ENCODE measurements at regions not wholly inside any gene's neighbourhood (a gene's known extent, or its start where the extent isn't known, plus 50 kb on each side); places are given as distances from the start of the nearest gene placed in this dataset.

DNA sequence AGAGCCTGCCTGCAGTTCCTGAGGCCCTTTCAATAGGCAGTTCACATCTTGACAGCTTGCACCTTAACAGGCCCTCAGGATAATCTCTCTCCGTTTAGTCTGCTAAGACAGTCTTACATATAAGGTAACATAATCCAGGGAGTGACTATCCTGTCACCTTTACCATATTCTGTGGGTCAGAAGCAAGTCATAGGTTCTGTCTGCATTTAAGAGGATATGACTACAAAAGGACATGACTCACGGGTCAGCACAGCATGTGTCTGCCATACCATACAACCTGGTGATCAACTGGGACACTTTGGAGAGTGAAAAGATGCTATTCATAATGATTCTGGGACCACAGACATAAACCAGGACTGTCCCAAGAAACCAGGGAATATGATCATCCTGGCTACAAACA lies 611.1 kb downstream of the SOX6 start:
- no peak for DNase-seq

DNA sequence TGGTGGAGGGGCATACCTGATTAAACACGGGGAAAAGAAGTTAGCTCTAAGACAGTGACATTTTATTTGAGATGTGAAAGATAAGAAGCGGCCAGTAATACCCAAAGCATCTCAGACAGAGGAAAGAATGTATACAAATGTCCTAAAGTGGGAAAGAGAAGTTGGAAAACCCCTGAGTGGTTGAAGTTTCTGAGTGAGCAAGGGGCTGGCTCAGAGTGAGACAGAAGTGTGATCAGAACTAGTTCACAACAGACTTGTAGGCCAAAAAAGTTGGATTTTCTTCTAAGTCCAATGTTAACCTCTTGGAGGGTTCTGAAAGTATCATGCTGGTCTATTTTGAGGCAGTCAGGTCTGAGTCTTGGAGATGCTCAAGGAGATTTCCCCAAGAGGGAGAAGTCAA lies 608.7 kb downstream of the SOX6 start:
- no peak for DNase-seq

- no peak for DNase-seq
Observed at GRCh38 chr11:15748132-15748531, 608.2 kb downstream of the SOX6 start.

GRCh38 chr11:15748741-15749140 lies 607.6 kb downstream of the SOX6 start:
- DNase-seq = no peak

DNA sequence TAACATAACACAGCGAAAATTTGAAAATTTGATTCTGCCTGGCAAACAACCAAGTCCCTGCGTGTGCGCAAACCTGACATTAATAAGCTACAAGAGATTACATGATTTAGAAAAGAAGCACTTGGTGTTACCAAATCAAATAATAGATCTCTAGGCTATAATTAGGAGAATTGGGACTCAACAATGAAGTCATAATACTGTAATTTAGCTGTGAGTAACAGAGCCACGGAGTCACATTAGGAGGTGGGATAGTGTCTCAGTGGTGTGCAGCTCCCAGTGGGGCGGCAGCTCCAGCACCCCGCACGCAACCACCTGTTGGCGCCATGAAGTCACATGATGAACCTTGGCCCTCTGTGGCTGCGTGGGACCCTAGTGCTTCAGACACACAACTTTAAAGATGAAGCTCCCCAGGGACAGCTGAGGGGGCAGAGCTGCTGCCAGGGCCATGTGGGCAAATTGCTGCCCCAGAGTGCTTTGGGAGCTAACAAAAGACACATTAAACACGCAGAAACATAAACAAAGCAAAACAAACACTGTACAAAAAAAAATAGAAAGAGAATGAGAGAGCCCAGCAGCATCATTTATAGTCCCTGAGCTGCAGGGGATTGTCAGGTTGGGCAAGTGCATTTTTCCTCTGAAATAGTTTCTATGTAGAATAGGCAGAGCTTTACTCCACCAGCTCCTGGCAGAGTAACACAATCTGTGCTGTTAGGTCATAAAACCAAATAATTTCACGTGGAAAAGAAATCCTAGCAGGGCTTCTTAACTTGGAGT lies 605.6 kb downstream of the SOX6 start:
- DNase-seq = no peak

GRCh38 chr11:15754221-15754620 lies 602.1 kb downstream of the SOX6 start:
- no peak for DNase-seq

DNA sequence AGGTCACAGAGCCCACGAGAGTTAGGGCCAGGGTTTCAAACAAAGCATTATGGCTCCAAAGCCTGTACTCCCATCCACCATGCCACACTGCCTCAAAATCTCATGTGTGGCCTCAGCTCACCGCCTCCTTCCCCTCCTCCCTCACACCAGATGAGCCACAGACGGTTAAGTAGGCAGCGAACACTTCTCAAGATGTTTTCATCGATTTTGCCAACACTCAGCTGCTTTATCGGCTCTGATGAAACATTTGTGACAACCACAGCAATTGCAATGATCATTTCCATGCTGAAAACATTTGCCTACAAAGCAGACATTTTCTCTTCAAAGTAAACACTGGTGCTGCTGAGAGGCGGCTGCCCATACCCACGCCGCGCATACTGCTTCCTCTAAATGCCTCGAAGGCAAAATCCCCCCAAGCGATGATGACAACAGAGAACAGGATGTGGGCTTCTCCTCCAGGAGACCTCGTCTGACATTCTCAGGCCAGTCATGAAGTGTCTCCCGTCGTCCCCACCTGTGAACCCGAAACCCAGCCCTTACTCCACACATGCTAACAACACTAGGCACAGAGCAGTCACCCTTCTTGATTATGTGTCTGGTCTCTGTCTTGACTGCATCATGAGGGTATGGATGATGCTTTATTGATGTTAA lies 599.2 kb downstream of the SOX6 start:
- no peak for DNase-seq

GRCh38 chr11:15758857-15759465 lies 597.4 kb downstream of the SOX6 start:
- DNase-seq = no peak

GRCh38 chr11:15761235-15761634 lies 595.1 kb downstream of the SOX6 start:
- no peak for DNase-seq

DNA sequence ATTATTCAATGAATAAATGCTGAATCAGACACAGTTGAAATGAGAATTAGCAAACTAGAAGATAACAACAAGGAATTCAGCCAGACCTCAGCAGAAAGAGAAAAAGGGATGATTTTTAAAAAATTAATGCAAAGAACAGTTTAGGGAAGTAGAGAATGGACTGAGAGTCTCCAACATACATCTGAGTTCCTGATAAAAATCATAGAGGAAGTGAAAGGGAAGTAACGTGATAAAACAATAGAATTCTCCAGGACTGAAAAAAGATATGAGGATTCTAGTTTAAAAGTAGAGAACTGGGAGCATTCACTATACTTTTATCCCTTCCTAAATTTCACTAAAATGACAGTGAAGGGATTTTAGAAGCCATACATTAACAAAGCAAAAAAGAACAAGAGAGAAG lies 592.0 kb downstream of the SOX6 start:
- DNase-seq = no peak

DNA sequence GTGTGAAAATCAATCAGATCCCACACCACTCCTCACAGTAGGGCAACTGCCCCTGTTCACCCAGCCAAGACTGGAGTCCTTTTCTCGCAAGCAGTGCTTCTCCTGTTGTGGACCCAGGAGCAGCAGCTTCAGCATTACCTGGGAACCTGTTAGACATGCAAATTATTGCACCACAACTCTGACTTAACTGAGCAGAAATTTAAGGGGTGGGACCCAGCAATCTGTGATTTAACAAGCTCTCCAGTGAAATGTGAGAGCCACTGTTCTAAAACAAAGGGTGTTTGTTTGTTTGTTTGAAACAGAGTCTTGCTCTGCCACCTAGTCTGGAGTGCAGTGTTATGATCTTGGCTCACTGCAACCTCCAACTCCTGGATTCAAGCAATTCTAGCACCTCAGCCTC lies 591.4 kb downstream of the SOX6 start:
- DNase-seq = no peak

- DNase-seq = no peak
Observed at GRCh38 chr11:15765530-15765929, 590.8 kb downstream of the SOX6 start.

- no peak for DNase-seq
Observed at GRCh38 chr11:15768321-15768720, 588.0 kb downstream of the SOX6 start.

GRCh38 chr11:15769203-15769602 lies 587.1 kb downstream of the SOX6 start:
- no peak for DNase-seq

DNA sequence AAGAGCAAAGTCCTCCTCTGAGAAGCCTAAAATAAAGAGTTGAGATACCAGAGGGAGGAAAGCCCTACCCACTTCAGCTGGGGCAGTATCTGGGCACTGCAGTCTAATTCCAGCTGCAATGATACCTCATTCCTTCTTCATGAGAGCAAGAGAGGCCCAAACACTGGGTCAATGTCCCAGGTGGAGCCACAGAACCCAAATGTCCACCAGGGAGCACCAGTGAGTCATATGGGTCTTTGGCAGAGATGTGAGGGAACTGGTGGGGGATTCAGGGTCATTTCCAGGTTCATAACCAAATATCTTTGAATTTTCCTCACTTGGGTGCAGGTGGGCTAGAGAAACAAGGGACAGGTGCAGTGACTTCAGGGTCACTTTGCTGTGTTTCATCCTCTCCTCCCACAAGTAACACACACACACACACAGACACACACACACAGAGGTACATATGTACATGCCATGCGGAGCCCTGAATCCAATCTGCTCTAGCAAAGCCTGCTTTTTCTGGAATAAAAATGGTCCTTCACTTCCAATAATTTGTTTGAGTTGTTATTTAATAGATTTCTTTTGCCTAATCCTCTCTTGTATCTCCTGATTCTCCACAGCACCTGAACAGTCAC lies 585.4 kb downstream of the SOX6 start:
- DNase-seq = no peak

- DNase-seq = no peak
Observed at GRCh38 chr11:15772547-15772946, 583.8 kb downstream of the SOX6 start.

DNA sequence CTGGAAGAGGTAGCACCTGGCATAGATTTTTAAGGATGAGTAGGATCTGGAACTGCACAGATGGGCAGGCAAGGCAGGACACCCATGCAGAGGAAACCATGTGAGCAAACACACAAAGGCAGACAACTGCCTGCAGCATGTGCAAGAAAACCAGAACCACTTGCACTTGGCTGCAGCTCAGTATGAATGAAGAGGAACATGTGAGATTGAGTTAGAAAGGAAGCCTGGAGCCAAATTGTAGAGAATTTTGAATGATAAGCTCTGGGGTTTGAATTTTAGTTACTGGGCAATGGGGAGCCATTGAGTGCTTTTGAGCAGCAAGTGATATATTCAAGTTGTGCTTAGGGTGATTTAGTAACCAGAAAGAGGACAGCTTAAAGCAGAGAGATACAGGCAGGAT lies 583.4 kb downstream of the SOX6 start:
- DNase-seq = no peak

DNA sequence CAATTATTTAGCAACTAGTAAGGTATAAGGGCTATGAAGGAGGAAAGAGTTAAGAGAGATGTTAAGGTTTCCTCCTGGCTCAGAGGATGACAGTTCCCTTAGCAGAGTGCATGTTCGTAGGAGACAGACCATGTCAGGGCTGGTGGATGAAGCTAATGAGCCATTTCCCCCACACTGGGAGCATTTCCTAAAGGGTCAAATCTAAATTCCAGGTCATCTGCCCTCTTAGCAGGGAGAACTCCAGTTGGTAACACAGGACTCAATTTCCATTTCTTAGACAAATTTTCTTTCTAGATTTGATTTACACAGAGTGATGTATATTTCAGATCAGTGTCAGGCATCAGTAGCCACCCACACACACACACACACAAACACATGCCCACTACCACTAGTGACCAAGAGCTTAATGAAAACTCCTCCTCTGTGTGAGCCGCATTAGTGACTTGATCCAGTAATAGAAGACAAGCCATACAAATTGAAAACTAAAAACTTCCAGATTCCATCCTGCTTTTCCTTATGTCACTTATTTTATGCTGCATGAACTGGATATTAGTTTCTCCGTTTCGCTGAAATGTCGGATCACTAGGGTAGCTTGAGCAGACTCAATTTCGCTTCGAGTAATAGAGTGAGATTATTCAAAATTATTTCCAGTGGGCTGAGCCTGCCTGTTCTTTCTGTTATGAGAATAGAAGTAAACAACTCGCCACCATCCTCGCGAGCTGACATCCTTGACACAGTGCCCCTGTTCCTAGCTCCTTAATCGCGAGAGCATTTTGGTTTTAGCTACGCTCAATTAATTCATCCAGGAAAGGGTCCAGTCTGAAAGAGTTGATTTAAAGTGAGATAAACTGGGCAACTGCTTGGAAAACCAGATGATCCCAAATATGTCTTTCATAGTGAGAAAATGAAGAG lies 582.6 kb downstream of the SOX6 start:
- DNase-seq = no peak

DNA sequence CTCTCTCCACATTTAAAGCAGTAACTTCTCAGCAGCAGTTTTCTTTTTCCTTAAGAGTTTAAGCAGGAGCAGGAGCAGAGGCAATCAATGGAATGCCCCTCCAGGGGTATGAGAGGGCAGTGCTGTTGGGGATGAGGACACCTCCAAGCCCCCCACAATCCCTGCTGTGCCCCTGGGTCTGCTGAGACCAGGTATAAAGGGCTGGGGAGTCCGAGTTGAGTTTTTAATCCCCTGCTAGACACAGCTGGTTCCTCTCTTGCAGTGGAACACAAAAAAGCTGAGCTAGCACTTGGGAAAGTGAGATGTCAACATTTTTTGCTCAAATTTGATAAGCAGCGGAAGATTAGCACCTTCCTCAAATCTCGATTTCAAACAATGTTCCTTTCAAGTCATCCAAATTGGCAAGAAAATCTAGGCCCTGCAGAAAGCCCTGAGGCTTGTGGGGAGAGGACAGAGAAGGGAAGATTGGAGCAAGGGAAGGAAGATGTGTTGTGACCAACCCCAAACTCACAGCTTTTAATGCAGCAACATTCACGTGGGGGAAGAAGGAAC lies 581.9 kb downstream of the SOX6 start:
- no peak for DNase-seq

GRCh38 chr11:15775015-15775541 lies 581.3 kb downstream of the SOX6 start:
- DNase-seq = peak; percentile 81

DNA sequence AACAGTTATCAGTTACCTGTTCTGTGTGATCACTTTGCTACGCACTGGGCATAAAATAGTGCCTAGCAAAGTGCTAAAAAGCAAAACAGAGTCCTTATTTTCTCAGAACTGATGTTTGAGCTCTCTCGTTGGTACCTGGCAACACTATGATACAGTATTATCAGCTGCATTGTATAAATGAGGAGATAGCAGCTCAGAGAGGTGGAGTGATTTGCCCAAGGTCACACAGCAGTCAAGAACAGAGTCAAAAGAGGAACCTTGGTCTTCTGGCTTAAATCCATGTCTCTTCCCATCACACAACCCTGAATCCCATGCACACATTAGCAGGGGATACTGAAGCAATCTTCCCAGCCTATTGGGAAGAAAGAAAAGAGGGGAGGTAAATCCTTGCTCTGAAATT lies 580.5 kb downstream of the SOX6 start:
- DNase-seq = no peak

- DNase-seq = no peak
Observed at GRCh38 chr11:15776366-15776765, 580.0 kb downstream of the SOX6 start.
